ENCODE measurements at regions not wholly inside any gene's neighbourhood (a gene's known extent, or its start where the extent isn't known, plus 50 kb on each side); places are given as distances from the start of the nearest gene placed in this dataset.

DNA sequence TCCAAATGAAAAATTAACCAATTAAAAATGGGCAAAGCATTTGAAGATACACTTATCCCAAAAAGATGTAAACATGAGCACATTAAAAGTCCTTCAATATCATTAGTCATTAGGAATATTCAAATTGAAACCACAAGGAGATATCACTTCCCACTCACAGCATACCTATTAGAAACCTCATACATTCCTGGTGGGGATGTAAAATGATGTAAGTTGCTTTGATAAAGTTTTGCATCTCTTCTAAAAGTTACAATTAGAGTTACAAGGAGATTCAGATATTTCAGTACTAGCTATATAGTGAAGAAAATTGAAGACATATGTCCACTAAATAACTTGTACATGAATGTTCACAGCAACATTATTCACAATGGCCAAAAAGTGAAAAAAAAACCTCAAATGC lies 1109.3 kb upstream of the LCORL start:
- no peak for TF ChIP-seq KLF9 (CRISPR knock-in tag; IDR thresholded peaks at IDR 0.05; ENCODE audit: low read depth)
- TF ChIP-seq MZF1 (CRISPR knock-in tag; IDR thresholded peaks at IDR 0.05; ENCODE audit: borderline replicate concordance) = no peak
- TF ChIP-seq, protein P1, sequence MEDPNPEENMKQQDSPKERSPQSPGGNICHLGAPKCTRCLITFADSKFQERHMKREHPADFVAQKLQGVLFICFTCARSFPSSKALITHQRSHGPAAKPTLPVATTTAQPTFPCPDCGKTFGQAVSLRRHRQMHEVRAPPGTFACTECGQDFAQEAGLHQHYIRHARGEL (CRISPR knock-in tag; IDR thresholded peaks at IDR 0.05) = no peak
- TF ChIP-seq POLR2AphosphoS5 (IDR thresholded peaks at IDR 0.05; ENCODE audit: low read depth, low read length) = no peak
- no peak for TF ChIP-seq ATF7 (IDR thresholded peaks at IDR 0.05)
- no peak for TF ChIP-seq ATF7 (CRISPR knock-in tag; IDR thresholded peaks at IDR 0.05)
- TF ChIP-seq, protein P2, sequence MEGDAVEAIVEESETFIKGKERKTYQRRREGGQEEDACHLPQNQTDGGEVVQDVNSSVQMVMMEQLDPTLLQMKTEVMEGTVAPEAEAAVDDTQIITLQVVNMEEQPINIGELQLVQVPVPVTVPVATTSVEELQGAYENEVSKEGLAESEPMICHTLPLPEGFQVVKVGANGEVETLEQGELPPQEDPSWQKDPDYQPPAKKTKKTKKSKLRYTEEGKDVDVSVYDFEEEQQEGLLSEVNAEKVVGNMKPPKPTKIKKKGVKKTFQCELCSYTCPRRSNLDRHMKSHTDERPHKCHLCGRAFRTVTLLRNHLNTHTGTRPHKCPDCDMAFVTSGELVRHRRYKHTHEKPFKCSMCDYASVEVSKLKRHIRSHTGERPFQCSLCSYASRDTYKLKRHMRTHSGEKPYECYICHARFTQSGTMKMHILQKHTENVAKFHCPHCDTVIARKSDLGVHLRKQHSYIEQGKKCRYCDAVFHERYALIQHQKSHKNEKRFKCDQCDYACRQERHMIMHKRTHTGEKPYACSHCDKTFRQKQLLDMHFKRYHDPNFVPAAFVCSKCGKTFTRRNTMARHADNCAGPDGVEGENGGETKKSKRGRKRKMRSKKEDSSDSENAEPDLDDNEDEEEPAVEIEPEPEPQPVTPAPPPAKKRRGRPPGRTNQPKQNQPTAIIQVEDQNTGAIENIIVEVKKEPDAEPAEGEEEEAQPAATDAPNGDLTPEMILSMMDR (CRISPR knock-in tag; IDR thresholded peaks at IDR 0.05) = no peak

Data from HepG2 (cell line).